Brain microvascular endothelial cell (primary cell): ENCODE measurements at regions not wholly inside any gene's neighbourhood (a gene's known extent, or its start where the extent isn't known, plus 50 kb on each side); places are given as distances from the start of the nearest gene placed in this dataset.

Source experiments
- DNase-seq: peaks from one replicate; pipeline ENCODE4 v3.0.0-alpha.2; 2020
- H3K27ac ChIP-seq: fragments of 250-450 bp; sonication (Bioruptor Pico); 2 replicates; pipeline ENCODE4 v1.5.1; 2020; ENCODE audit warnings: mild to moderate bottlenecking, moderate library complexity
- H3K27me3 ChIP-seq: fragments of 250-450 bp; sonication (Bioruptor Pico); replicated peaks from 2 replicates; pipeline ENCODE4 v1.5.1; 2020; ENCODE audit warnings: mild to moderate bottlenecking
- H3K36me3 ChIP-seq: fragments of 250-450 bp; sonication (Bioruptor Pico); replicated peaks from 2 replicates; pipeline ENCODE4 v1.5.1; 2020; ENCODE audit warnings: mild to moderate bottlenecking
- H3K4me3 ChIP-seq: 2 replicates; pipeline ENCODE4 v1.5.1; 2011; ENCODE audit warnings: low read depth, mild to moderate bottlenecking, control low read depth, low read length, moderate library complexity
- in situ Hi-C: cut with HindIII; loops from 2 replicates; pipeline ENCODE4 v1.10.0; 2017; ENCODE audit warnings: low sequenced_read_pairs, low pct_ligation_motif_present
- TF ChIP-seq, protein P1 (sequence below): IDR thresholded peaks from 2 replicates; pipeline ENCODE4 v1.5.1; 2011; ENCODE audit warnings: low read depth, mild to moderate bottlenecking, moderate library complexity, low read length, control low read depth, inconsistent platforms; ENCODE audit errors: missing control alignments

GRCh38 chr18:68040198-68040597 lies 523.7 kb upstream of the DSEL start:
- Histone ChIP-seq H3K36me3 (no peaks in the 10 kb centered on the region), H3K4me3 (no peak overlapping the region), H3K27me3 (no peaks in the 10 kb centered on the region), H3K27ac (no peak overlapping the region)
- DNase-seq: no peak
- TF ChIP-seq, protein P1, sequence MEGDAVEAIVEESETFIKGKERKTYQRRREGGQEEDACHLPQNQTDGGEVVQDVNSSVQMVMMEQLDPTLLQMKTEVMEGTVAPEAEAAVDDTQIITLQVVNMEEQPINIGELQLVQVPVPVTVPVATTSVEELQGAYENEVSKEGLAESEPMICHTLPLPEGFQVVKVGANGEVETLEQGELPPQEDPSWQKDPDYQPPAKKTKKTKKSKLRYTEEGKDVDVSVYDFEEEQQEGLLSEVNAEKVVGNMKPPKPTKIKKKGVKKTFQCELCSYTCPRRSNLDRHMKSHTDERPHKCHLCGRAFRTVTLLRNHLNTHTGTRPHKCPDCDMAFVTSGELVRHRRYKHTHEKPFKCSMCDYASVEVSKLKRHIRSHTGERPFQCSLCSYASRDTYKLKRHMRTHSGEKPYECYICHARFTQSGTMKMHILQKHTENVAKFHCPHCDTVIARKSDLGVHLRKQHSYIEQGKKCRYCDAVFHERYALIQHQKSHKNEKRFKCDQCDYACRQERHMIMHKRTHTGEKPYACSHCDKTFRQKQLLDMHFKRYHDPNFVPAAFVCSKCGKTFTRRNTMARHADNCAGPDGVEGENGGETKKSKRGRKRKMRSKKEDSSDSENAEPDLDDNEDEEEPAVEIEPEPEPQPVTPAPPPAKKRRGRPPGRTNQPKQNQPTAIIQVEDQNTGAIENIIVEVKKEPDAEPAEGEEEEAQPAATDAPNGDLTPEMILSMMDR: no peak
- in situ Hi-C loops: no loop called here

DNA sequence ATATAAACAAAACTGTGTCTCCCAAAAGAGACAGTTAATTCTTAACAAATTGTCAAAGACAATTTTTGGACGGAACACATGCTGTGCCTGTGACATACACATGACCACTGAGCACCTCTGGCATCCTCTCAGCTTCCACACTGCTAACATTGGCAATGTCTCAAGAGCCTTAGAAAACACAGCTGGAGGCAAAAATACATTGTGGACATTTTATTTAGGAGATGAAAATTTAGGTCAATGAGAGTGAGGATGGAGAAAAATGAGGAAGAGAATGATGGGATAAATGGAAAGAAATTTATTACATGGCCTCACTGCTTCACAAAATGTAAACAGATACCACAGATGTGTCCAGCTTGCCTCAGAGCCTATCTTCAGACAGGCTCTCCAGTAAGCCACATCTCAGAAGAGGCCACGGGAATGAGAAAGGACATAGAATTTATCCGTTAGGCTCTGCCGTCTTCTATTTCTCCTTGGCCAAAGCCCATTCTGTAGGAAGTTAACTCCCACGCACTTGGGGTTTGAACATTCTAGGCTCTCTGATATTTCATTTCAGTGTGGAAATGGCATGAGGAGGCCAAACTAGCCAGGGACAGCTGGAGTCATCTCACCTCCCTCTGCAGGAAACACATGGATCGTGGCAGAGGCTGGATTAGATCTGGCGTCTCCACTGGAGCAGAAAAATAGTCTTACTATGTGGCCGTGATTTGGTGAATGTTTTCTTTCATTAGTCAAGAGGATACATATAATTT lies 519.4 kb upstream of the DSEL start:
- no peak for DNase-seq
- Histone ChIP-seq H3K36me3 (no peaks in the 10 kb centered on the region), H3K4me3 (no peak overlapping the region), H3K27me3 (no peaks in the 10 kb centered on the region), H3K27ac (no peak overlapping the region)
- in situ Hi-C loops: no loop called here
- TF ChIP-seq, protein P1: no peak

DNA sequence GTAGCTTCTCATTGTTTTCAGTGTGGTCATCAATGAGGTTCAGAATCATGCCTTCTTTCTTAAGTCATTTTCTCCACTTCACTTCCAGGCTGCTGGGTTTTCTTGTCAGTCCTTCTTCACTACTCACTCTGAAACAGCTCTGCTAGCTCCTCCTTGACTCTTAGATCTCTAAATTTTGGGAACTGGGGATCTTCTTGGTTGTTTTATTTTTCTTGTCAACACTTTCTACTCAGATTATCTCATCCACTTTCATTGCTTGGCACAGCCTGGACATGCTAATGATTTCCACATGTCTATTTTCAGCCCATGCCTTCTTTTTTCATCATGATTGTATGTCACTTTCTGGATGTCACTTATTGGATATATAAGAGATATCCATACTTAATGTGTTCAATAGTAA lies 517.8 kb upstream of the DSEL start:
- TF ChIP-seq, protein P1: no peak
- in situ Hi-C loops: no loop called here
- DNase-seq: no peak

DNA sequence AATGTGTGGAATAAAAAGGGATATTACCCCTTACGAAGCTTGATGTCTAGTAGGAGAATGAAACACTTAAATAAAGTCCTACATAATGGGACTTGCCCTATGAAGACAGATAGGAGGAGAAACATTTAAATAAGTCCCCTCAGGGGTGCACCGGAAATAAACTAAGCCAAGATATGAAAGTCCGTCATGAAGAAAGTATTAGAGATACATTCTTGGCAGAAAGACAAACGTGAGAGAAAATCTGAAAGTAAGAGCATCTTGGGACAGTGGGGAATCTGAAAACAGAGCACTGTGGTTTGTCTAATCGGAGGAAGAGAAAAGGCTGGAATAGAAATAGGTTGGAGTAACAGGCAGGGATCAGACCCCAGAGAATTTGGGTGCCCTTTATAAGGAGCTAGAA lies 516.9 kb upstream of the DSEL start:
- peak; percentile 20 for DNase-seq
- no peaks in the 10 kb centered on the region for H3K36me3 ChIP-seq
- no peak overlapping the region for H3K27ac ChIP-seq
- TF ChIP-seq, protein P1: no peak
- H3K4me3 ChIP-seq: no peak overlapping the region
- no peaks in the 10 kb centered on the region for H3K27me3 ChIP-seq
- in situ Hi-C loops: no loop called here

More for the DNA sequence above, 517.8 kb upstream of the DSEL start:
- Histone ChIP-seq H3K4me3 (no peak overlapping the region), H3K27ac (no peak overlapping the region), H3K27me3 (no peaks in the 10 kb centered on the region), H3K36me3 (no peaks in the 10 kb centered on the region)

DNA sequence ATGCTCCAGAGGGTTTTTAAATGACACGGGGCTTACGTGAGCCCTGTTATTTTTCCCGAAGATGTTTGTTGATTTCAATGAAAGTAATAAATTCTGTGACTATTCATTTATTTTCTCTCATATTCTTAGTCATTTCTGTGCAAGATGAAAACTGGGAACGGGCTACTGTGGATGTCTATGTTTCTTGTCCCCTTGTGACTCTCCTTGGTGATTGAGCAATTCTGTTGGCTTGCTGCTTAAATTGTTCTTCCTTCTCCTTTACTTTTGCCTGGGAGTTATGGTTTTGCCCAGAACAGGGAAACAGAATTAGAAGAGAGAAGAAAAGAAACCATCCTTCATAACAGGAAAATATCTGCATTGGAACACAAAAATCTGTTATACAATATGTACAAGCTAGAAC lies 508.2 kb upstream of the DSEL start:
- no peak overlapping the region for H3K27ac ChIP-seq
- in situ Hi-C loops: no loop called here
- no peak overlapping the region for H3K4me3 ChIP-seq
- DNase-seq: no peak
- H3K27me3 ChIP-seq: no peaks in the 10 kb centered on the region
- H3K36me3 ChIP-seq: no peaks in the 10 kb centered on the region
- TF ChIP-seq, protein P1: no peak

- in situ Hi-C loops: no loop called here
- no peaks in the 10 kb centered on the region for H3K36me3 ChIP-seq
- no peaks in the 10 kb centered on the region for H3K27me3 ChIP-seq
- no peak for DNase-seq
- H3K4me3 ChIP-seq: no peak overlapping the region
- TF ChIP-seq, protein P1: no peak
- no peak overlapping the region for H3K27ac ChIP-seq
These were observed 500.9 kb upstream of the DSEL start for GRCh38 chr18:68017385-68017784.
